ENCODE measurements at regions not wholly inside any gene's neighbourhood (a gene's known extent, or its start where the extent isn't known, plus 50 kb on each side); places are given as distances from the start of the nearest gene placed in this dataset.
A peak's percentile ranks its signal among the peaks of the same experiment; 100 is the strongest.

DNA sequence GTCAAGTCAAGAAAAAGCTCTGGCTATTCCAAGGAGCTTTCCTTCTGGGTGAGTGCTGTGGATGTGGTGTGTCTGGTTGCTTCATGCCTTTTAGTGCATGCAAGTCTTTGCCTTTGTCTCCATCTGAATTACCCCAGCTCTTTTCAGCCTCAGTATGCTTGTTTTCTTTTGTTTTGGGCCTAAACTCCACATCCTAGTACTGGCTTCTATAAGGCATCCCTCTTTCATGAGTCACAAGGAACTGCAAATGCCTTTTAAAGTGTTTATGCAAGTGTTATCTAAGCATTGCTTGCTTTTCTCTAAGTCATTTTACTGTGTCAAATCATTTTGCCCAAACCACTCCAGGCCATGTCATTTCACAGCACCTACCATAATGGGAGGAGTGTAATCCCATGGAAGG lies 132.1 kb downstream of the PLCE1 start:
- H3K4me3 ChIP-seq (ENCODE audit: low read depth, low read length), result no peak overlapping the region
- no peak for TF ChIP-seq CTCF (IDR thresholded peaks at IDR 0.05; ENCODE audit: low read depth, low read length, missing control alignments)

GRCh38 chr10:94129393-94130130 lies 135.8 kb downstream of the PLCE1 start:
- peak; percentile 56 for DNase-seq
- H3K4me3 ChIP-seq (ENCODE audit: low read depth, low read length), result no peak overlapping the region
- H3K27ac ChIP-seq, result no peak overlapping the region
- in situ Hi-C loops (cut with HindIII; ENCODE audit: low pct_ligation_motif_present, low sequenced_read_pairs), result no loop called here
- no peaks in the 10 kb centered on the region for H3K36me3 ChIP-seq (replicated peaks)
- H3K27me3 ChIP-seq (replicated peaks), result no peaks in the 10 kb centered on the region
- no peak for TF ChIP-seq CTCF (IDR thresholded peaks at IDR 0.05; ENCODE audit: low read depth, low read length, missing control alignments)

More for the DNA sequence above, 132.1 kb downstream of the PLCE1 start:
- Histone ChIP-seq H3K27me3 (replicated peaks) (no peaks in the 10 kb centered on the region), H3K27ac (peak overlapping the region; percentile 70), H3K36me3 (replicated peaks) (no peaks in the 10 kb centered on the region)
- DNase-seq, result peak; percentile 71
- in situ Hi-C loops (cut with HindIII; ENCODE audit: low pct_ligation_motif_present, low sequenced_read_pairs), result no loop called here

GRCh38 chr10:94131885-94132284 lies 138.2 kb downstream of the PLCE1 start:
- Histone ChIP-seq H3K27ac (no peak overlapping the region), H3K27me3 (replicated peaks) (no peaks in the 10 kb centered on the region), H3K4me3 (ENCODE audit: low read depth, low read length) (no peak overlapping the region), H3K36me3 (replicated peaks) (no peaks in the 10 kb centered on the region)
- in situ Hi-C loops (cut with HindIII; ENCODE audit: low pct_ligation_motif_present, low sequenced_read_pairs), result no loop called here
- no peak for TF ChIP-seq CTCF (IDR thresholded peaks at IDR 0.05; ENCODE audit: low read depth, low read length, missing control alignments)
- DNase-seq, result no peak

- H3K4me3 ChIP-seq (ENCODE audit: low read depth, low read length), result no peak overlapping the region
- H3K36me3 ChIP-seq (replicated peaks), result no peaks in the 10 kb centered on the region
- in situ Hi-C loops (cut with HindIII; ENCODE audit: low pct_ligation_motif_present, low sequenced_read_pairs), result no loop called here
- no peaks in the 10 kb centered on the region for H3K27me3 ChIP-seq (replicated peaks)
- DNase-seq, result no peak
- TF ChIP-seq CTCF (IDR thresholded peaks at IDR 0.05; ENCODE audit: low read depth, low read length, missing control alignments), result no peak
- H3K27ac ChIP-seq, result no peak overlapping the region
Measured at GRCh38 chr10:94133239-94133638, 139.5 kb downstream of the PLCE1 start.

- Histone ChIP-seq H3K36me3 (replicated peaks) (no peaks in the 10 kb centered on the region), H3K27me3 (replicated peaks) (no peaks in the 10 kb centered on the region), H3K27ac (no peak overlapping the region), H3K4me3 (ENCODE audit: low read depth, low read length) (no peak overlapping the region)
- no peak for DNase-seq
- no peak for TF ChIP-seq CTCF (IDR thresholded peaks at IDR 0.05; ENCODE audit: low read depth, low read length, missing control alignments)
- in situ Hi-C loops (cut with HindIII; ENCODE audit: low pct_ligation_motif_present, low sequenced_read_pairs), result no loop called here
Measured at GRCh38 chr10:94137747-94138146, 144.0 kb downstream of the PLCE1 start.

DNA sequence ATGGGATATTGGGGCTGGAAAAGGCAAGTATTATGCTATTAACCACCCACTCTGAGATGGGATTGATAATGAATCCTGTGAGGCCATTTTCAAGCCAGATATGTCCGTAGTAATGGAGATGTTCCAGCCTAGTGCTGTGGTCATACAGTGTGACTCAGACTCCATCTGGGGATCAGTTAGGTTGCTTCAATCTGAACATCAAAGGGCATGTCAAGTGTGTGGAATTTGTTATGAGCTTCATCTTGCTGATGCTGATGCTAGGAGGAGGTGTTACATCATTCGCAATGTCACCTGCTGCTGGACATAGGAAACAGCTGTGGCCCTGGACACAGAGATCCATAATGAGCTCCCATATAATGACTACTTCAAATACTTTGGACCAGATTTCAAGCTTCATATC lies 144.7 kb downstream of the PLCE1 start:
- in situ Hi-C loops (cut with HindIII; ENCODE audit: low pct_ligation_motif_present, low sequenced_read_pairs), result no loop called here
- peak; percentile 38 for DNase-seq
- Histone ChIP-seq H3K27ac (no peak overlapping the region), H3K27me3 (replicated peaks) (no peaks in the 10 kb centered on the region), H3K4me3 (ENCODE audit: low read depth, low read length) (no peak overlapping the region), H3K36me3 (replicated peaks) (no peaks in the 10 kb centered on the region)
- TF ChIP-seq CTCF (IDR thresholded peaks at IDR 0.05; ENCODE audit: low read depth, low read length, missing control alignments), result no peak

Data from brain microvascular endothelial cell (primary cell).